Loucy (cell line): ENCODE measurements at regions not wholly inside any gene's neighbourhood (a gene's known extent, or its start where the extent isn't known, plus 50 kb on each side); places are given as distances from the start of the nearest gene placed in this dataset.
"Not testable (repeated sequence)": the region's sequence is repeated elsewhere in the genome, so short reads cannot be mapped to it uniquely, and the experiment has no call there.

Experiments
- CTCF ChIP-seq: fragments of 200-600 bp; sonication (generic); conservative IDR thresholded peaks from 2 replicates; pipeline ENCODE4 v1.5.1; 2014; ENCODE audit warnings: mild to moderate bottlenecking, antibody characterized with exemption, low read length
- EZH2phosphoT487 ChIP-seq: fragments of 200-600 bp; IDR thresholded peaks from 2 replicates; pipeline ENCODE4 v1.6.1; 2018; ENCODE audit warnings: antibody characterized with exemption, mild to moderate bottlenecking, moderate library complexity, borderline replicate concordance

GRCh38 chr2:131824986-131825385, 297.3 kb downstream of the CCDC74A start:
- TF ChIP-seq CTCF, EZH2phosphoT487: not testable (repeated sequence)
